Hepatocyte (in vitro differentiated cells): ENCODE measurements at regions not wholly inside any gene's neighbourhood (a gene's known extent, or its start where the extent isn't known, plus 50 kb on each side); places are given as distances from the start of the nearest gene placed in this dataset.

Source experiments
- DNase-seq: peaks from one replicate; pipeline ENCODE4 v3.0.0-alpha.2; 2016; ENCODE audit warnings: low spot score
- H2AFZ ChIP-seq: fragments of 200-600 bp; sonication (generic); 2 replicates; pipeline ENCODE4 v1.6.0; 2016; ENCODE audit warnings: antibody characterized with exemption, mild to moderate bottlenecking
- H3K27ac ChIP-seq: fragments of 200-600 bp; sonication (generic); 2 replicates; pipeline ENCODE4 v1.5.1; 2016; ENCODE audit warnings: mild to moderate bottlenecking
- H3K27me3 ChIP-seq: fragments of 200-600 bp; sonication (generic); 2 replicates; pipeline ENCODE4 v1.6.1; 2016
- H3K36me3 ChIP-seq: fragments of 200-600 bp; sonication (generic); replicated peaks from 2 replicates; pipeline ENCODE4 v1.5.1; 2016; ENCODE audit warnings: low read depth; ENCODE audit not compliant: insufficient read depth
- H3K4me1 ChIP-seq: fragments of 200-600 bp; sonication (generic); 2 replicates; pipeline ENCODE4 v1.5.1; 2016; ENCODE audit warnings: mild to moderate bottlenecking, moderate library complexity; ENCODE audit not compliant: insufficient read depth
- H3K4me2 ChIP-seq: fragments of 200-600 bp; sonication (generic); 2 replicates; pipeline ENCODE4 v1.6.0; 2016
- H3K4me3 ChIP-seq: fragments of 200-600 bp; sonication (generic); 2 replicates; pipeline ENCODE4 v1.5.1; 2016; ENCODE audit warnings: mild to moderate bottlenecking
- H3K79me2 ChIP-seq: fragments of 200-600 bp; sonication (generic); 2 replicates; pipeline ENCODE4 v1.6.0; 2017; ENCODE audit warnings: mild to moderate bottlenecking
- H3K9me2 ChIP-seq: fragments of 200-600 bp; sonication (generic); replicated peaks from 2 replicates; pipeline ENCODE4 v1.6.0; 2017; ENCODE audit warnings: mild to moderate bottlenecking; ENCODE audit not compliant: insufficient read depth
- H3K9me3 ChIP-seq: fragments of 200-600 bp; sonication (generic); 2 replicates; pipeline ENCODE4 v1.5.1; 2016; ENCODE audit warnings: low read depth, mild to moderate bottlenecking
- H4K20me1 ChIP-seq: fragments of 200-600 bp; sonication (generic); 2 replicates; pipeline ENCODE4 v1.6.0; 2016; ENCODE audit warnings: mild to moderate bottlenecking; ENCODE audit not compliant: insufficient read depth, poor library complexity, severe bottlenecking
- EZH2 ChIP-seq: fragments of 200-600 bp; sonication (generic); IDR thresholded peaks from 2 replicates; pipeline ENCODE4 v1.6.1; 2016; ENCODE audit warnings: antibody characterized with exemption, mild to moderate bottlenecking, borderline replicate concordance
- EZH2phosphoT487 ChIP-seq: fragments of 200-600 bp; sonication (generic); IDR thresholded peaks from one replicate; pipeline ENCODE4 v1.6.1; 2018; ENCODE audit warnings: antibody characterized with exemption, mild to moderate bottlenecking, low read depth, moderate library complexity; ENCODE audit not compliant: unreplicated experiment, severe bottlenecking
- WGBS: methylation state at CpG from one replicate; pipeline ENCODE4 v1.1.6; 2016; ENCODE audit warnings: low lambda C conversion rate; ENCODE audit errors: missing lambda C conversion rate; 5-methylcytosine and 5-hydroxymethylcytosine counted together
- TF ChIP-seq, protein P1 (sequence below): fragments of 200-600 bp; sonication (generic); IDR thresholded peaks from 2 replicates; pipeline ENCODE4 v1.5.1; 2016; ENCODE audit warnings: antibody characterized with exemption, mild to moderate bottlenecking; ENCODE audit not compliant: poor library complexity

- H2AFZ ChIP-seq: no peak overlapping the region
- DNase-seq: no peak
- H3K4me3 ChIP-seq: no peak overlapping the region
- H3K9me2 ChIP-seq: no peaks in the 10 kb centered on the region
- H3K79me2 ChIP-seq: no peaks in the 10 kb centered on the region
- WGBS: 96% methylated on average over 5 of the region's 5 CpGs
- no peaks in the 10 kb centered on the region for H3K36me3 ChIP-seq
- H4K20me1 ChIP-seq: no peaks in the 10 kb centered on the region
- TF ChIP-seq EZH2phosphoT487 (no peak), EZH2 (no peak)
- TF ChIP-seq, protein P1, sequence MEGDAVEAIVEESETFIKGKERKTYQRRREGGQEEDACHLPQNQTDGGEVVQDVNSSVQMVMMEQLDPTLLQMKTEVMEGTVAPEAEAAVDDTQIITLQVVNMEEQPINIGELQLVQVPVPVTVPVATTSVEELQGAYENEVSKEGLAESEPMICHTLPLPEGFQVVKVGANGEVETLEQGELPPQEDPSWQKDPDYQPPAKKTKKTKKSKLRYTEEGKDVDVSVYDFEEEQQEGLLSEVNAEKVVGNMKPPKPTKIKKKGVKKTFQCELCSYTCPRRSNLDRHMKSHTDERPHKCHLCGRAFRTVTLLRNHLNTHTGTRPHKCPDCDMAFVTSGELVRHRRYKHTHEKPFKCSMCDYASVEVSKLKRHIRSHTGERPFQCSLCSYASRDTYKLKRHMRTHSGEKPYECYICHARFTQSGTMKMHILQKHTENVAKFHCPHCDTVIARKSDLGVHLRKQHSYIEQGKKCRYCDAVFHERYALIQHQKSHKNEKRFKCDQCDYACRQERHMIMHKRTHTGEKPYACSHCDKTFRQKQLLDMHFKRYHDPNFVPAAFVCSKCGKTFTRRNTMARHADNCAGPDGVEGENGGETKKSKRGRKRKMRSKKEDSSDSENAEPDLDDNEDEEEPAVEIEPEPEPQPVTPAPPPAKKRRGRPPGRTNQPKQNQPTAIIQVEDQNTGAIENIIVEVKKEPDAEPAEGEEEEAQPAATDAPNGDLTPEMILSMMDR: no peak
- H3K27ac ChIP-seq: no peak overlapping the region
- H3K9me3 ChIP-seq: no peaks in the 10 kb centered on the region
- no peak overlapping the region for H3K4me2 ChIP-seq
- no peaks in the 10 kb centered on the region for H3K4me1 ChIP-seq
- H3K27me3 ChIP-seq: no peaks in the 10 kb centered on the region
Observed at GRCh38 chr1:81374481-81374880, 426.3 kb upstream of the ADGRL2 start.

GRCh38 chr1:81371864-81372263 is 428.9 kb upstream of the ADGRL2 start:
- no peaks in the 10 kb centered on the region for H4K20me1 ChIP-seq
- H3K9me3 ChIP-seq: no peaks in the 10 kb centered on the region
- no peaks in the 10 kb centered on the region for H3K27me3 ChIP-seq
- H3K4me2 ChIP-seq: no peak overlapping the region
- no peaks in the 10 kb centered on the region for H3K36me3 ChIP-seq
- H3K27ac ChIP-seq: no peak overlapping the region
- TF ChIP-seq EZH2phosphoT487: no peak
- TF ChIP-seq, protein P1: no peak
- TF ChIP-seq EZH2: no peak
- no peaks in the 10 kb centered on the region for H3K4me1 ChIP-seq
- H3K79me2 ChIP-seq: no peaks in the 10 kb centered on the region
- no peak for DNase-seq
- H3K4me3 ChIP-seq: no peak overlapping the region
- whole genome bisulfite sequencing: 96% methylated on average over 3 of the region's 3 CpGs
- no peaks in the 10 kb centered on the region for H3K9me2 ChIP-seq
- no peak overlapping the region for H2AFZ ChIP-seq

DNA sequence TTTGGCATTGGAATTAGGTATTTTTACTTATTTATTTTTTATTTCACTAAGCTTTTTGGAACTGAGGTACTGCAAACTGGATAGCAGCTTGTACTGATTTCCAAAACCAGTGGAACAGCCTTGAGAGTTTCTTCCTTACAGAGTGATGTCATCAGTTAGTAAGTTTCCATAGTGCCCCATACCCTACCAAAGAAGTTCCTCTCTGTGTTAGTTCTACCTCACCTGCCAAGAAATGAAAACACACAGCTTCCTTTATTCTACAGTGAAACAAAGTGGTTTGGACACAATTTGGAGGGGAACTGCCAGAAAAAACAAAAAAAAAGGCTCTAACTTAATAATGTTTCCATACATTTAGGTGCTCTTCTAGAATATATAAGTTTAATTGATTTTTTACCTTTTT is 430.9 kb upstream of the ADGRL2 start:
- Histone ChIP-seq H2AFZ (no peak overlapping the region), H3K4me1 (peaks cover 4% of the 10 kb centered on the region), H3K4me3 (no peak overlapping the region), H3K36me3 (no peaks in the 10 kb centered on the region), H3K4me2 (no peak overlapping the region), H3K27me3 (no peaks in the 10 kb centered on the region), H3K9me2 (no peaks in the 10 kb centered on the region), H4K20me1 (no peaks in the 10 kb centered on the region), H3K79me2 (no peaks in the 10 kb centered on the region), H3K27ac (no peak overlapping the region), H3K9me3 (no peaks in the 10 kb centered on the region)
- DNase-seq: peak; percentile 16
- TF ChIP-seq EZH2: no peak
- no peak for TF ChIP-seq EZH2phosphoT487
- TF ChIP-seq, protein P1: no peak

DNA sequence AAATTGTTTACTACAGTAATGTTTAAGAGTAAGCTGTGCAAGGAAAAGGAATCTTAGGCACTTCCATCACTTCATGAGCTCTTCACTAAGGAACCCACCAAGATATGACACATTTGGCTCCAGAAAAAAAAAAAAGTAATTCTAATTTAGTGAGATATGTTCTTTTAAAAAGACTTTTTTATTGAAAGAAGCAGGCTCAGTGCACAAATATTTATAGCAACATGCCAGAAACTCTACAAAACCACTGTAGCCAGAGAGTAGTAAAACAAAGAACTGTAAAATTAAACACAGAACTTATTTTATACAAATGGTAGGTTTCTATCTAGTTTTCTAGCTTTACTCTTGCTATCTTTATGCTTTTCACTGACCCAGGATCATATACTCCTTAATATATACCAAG is 434.6 kb upstream of the ADGRL2 start:
- no peaks in the 10 kb centered on the region for H3K27me3 ChIP-seq
- no peak overlapping the region for H3K4me2 ChIP-seq
- no peaks in the 10 kb centered on the region for H3K79me2 ChIP-seq
- DNase-seq: no peak
- TF ChIP-seq, protein P1: no peak
- TF ChIP-seq EZH2phosphoT487 (no peak), EZH2 (no peak)
- H3K9me2 ChIP-seq: no peaks in the 10 kb centered on the region
- no peak overlapping the region for H3K4me3 ChIP-seq
- no peaks in the 10 kb centered on the region for H3K9me3 ChIP-seq
- H3K4me1 ChIP-seq: peaks cover 4% of the 10 kb centered on the region
- no peaks in the 10 kb centered on the region for H3K36me3 ChIP-seq
- H4K20me1 ChIP-seq: no peaks in the 10 kb centered on the region
- H2AFZ ChIP-seq: no peak overlapping the region
- no peak overlapping the region for H3K27ac ChIP-seq
